GM18498 (cell line): ENCODE measurements at regions not wholly inside any gene's neighbourhood (a gene's known extent, or its start where the extent isn't known, plus 50 kb on each side); places are given as distances from the start of the nearest gene placed in this dataset.
"Not testable (repeated sequence)": the region's sequence is repeated elsewhere in the genome, so short reads cannot be mapped to it uniquely, and the experiment has no call there.

ENCODE experiments used
- ATAC-seq: cut with Tn5 transposase; IDR thresholded peaks from one replicate; pipeline ENCODE4 v1.9.1; 2021; ENCODE audit warnings: mild to moderate bottlenecking, moderate library complexity; ENCODE audit not compliant: unreplicated experiment

GRCh38 chr20:56723331-56723730 is 94.2 kb downstream of the TFAP2C start:
- no peak for ATAC-seq

GRCh38 chr20:56724241-56724757 is 95.2 kb downstream of the TFAP2C start:
- no peak for ATAC-seq

GRCh38 chr20:56730003-56730402 is 100.9 kb downstream of the TFAP2C start:
- ATAC-seq = no peak

DNA sequence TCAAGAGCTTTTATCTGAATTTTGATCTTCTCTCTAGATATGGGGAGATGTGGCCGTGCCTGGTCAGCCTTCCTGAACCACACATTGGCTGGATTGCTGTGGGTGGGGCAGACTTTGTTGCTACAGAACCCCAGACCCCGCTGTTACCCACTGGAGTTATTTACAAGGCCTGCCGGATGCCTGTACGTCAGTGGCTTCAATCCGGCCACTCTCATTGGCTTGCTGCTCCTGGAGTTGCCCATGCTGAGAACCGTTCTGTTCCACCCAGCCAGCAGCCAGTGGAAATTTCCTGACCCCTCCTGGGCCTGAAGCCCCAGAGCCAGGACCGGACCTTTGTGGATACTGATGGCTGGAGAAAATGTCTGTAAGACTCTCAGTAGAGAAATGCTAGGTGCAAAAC is 101.9 kb downstream of the TFAP2C start:
- no peak for ATAC-seq

GRCh38 chr20:56731476-56731875 is 102.4 kb downstream of the TFAP2C start:
- ATAC-seq = no peak

GRCh38 chr20:56733967-56734366 is 104.9 kb downstream of the TFAP2C start:
- no peak for ATAC-seq

DNA sequence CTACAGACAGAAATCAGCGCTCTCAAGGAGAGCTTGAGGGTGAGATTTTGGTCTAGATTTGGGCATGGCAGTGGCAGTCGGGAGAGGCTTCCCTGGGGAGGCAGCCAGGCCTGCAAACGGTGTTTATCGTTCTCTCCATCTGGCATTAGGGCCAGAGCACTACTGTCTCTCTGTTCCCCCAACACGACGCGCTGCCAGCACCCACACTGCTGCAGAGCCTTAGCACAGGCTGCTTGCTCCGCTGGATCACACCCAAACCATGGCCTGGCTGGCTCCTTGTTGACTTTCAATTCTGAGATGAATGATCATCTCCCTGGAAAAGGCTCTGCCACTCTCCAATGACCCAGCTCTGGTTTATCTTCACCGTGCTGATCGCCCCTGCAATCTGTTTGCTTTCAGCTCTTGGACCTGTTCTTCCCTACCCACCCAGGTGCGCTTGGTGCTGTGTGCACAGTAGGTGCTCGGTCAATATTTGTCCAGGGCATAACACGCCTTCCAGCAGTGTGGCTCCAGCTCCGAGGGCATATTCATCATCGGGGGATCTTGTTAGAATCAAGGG is 106.1 kb downstream of the TFAP2C start:
- ATAC-seq = no peak

DNA sequence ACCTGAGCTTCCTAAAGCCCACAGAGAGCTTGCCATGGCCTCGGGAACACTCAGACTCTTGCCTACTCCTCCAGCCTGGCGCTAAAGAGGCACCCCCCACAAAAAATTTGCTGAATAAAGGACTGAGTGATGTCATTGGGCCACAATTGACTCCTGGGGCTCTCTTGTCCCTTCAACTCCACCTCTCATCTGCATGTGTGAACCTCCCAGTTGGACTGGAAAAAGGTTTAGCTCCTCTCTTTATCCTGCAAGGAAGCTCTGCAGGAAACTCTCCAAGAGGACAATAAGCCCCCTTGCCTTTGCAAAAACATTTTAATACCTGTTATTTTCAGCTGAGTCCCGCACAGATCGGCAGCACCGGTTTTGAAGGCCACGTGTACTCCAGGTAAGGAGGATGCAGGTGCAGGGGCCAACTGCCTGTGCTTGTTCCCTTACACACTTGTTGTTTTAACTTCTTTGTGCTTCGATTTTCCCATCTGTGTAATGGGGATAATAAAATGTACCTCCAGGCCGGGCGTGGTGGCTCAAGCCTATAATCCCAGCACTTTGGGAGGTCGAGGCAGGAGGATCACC is 107.3 kb downstream of the TFAP2C start:
- ATAC-seq = no peak

GRCh38 chr20:56744325-56744821 is 115.3 kb downstream of the TFAP2C start:
- not testable (repeated sequence) for ATAC-seq

- ATAC-seq = no peak
These were observed 119.6 kb downstream of the TFAP2C start for GRCh38 chr20:56748476-56749377.

GRCh38 chr20:56750430-56750829 is 121.3 kb downstream of the TFAP2C start:
- ATAC-seq = no peak

- no peak for ATAC-seq
These were observed 123.2 kb downstream of the TFAP2C start for GRCh38 chr20:56752274-56752673.

- ATAC-seq = no peak
These were observed 126.1 kb downstream of the TFAP2C start for GRCh38 chr20:56755201-56755600.

DNA sequence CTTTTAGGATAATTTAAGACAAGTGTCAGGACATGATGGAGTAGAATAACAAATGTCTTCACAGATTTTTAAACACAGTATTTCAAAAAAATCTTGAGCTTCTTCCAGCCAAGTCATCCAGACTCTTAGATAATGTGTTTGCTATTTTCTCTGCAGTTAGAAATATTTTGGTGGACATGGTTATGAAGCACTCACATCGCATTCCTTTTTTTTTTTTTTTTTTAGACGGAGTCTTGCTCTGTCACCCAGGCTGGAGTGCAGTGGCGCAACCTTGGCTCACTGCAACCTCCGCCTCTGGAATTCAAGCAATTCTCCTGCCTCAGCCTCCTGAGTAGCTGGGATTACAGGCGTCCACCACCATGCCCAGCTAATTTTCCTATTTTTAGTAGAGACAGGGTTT is 127.6 kb downstream of the TFAP2C start:
- not testable (repeated sequence) for ATAC-seq

DNA sequence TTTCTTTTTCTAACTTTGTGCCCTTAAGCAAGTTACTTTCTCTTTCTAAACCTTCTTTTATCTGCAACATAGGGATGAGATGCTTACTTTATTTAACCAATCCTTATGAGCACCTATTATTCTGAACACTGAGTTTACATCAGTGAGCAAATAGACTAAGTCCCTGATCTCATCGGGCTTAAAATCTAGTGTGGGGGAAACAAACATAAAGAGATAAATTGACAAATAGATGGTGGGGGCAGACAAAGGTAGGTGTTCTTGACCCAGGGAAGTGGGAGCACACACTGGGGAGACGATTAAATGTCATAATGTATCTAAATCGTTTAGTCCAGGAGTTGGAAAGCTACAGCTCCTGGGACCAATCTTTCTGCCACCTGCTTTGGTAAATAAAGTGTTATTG is 129.6 kb downstream of the TFAP2C start:
- ATAC-seq = no peak

- ATAC-seq = no peak
These were observed 130.7 kb downstream of the TFAP2C start for GRCh38 chr20:56759741-56760278.

DNA sequence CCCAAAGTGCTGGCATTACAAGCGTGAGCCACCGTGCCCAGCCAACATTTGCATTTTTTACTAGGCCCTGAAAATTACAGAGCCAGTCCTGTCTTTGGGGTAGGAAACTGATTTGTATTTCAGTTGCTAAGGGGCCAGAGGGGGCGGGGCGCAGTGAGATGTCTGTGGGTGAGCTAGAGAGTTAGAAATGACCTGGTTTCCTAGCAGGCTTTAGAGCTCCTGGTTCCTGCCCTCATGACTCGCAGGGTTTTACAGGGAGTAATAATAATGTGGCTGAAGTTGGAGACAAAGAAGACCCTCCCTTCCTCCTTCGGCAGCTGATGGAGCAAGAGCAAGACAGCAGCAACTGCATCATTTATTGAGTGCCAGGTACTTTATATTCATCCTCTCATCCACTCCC is 131.5 kb downstream of the TFAP2C start:
- no peak for ATAC-seq

- ATAC-seq = no peak
These were observed 132.3 kb downstream of the TFAP2C start for GRCh38 chr20:56761393-56761792.

DNA sequence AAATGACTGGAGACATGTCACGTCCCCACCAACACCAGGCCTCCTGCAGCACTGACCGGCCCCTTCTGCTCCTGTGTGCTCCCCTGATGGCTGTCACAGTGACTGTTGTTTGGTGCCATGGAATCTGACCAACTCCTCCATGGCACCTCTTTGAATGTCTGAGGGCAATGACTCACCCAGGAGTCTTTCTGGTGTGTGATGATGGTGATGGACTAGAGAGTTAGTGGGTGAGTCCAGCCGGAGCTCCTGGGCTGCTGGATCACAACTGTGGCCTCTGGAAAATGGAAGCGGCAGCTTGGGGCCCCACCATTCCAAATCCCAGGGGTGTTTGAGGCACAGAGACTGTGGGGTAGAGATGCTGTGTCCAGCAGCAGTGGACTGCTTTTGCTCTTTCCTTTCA is 133.3 kb downstream of the TFAP2C start:
- no peak for ATAC-seq

DNA sequence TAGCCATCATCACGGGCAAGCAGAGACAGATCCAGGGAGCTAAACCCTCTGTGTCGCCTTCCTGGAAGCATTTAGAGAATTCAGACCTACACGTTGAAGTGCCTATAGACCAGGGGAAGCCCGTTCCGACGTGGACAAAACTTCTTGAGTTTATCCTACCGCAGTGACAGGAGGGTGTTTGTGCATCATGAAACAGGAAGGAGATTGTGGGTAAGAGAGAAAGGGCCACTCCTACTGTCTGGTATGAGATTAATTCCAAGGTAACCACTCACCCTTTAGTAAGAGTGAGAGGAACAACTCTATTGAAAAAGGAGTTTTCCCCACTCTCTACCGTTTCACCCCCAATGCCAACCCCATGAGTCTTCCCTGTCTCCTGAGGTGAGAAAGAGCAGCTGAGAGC is 133.7 kb downstream of the TFAP2C start:
- ATAC-seq = no peak

DNA sequence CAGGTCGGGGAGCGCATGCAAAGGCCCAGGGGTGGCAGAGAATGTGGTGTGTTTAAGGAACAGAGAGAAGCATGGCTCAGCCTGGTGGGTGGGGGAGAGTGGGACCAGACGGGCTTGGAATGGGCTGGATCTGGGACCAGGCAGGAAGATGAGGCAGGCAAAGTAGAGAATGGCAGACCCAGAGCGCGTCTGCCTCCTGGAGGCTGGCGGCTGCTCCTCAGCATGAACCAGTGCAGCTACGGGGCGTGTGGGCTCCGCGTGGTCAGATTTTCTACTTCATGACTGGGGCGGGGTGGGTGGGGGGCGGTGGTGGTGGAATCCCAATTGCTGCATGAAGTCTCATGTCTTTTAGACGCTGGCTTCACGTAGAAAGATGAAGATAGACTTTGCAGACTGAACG is 135.6 kb downstream of the TFAP2C start:
- no peak for ATAC-seq
